HG03342 (cell line): ENCODE measurements at regions not wholly inside any gene's neighbourhood (a gene's known extent, or its start where the extent isn't known, plus 50 kb on each side); places are given as distances from the start of the nearest gene placed in this dataset.

Experiments used
- ATAC-seq: cut with Tn5 transposase; IDR thresholded peaks from one replicate; pipeline ENCODE4 v1.9.1; 2021; ENCODE audit warnings: mild to moderate bottlenecking, moderate library complexity; ENCODE audit not compliant: unreplicated experiment

- no peak for ATAC-seq
Measured at GRCh38 chr20:10919396-10920140, 245.8 kb upstream of the JAG1 start.

- no peak for ATAC-seq
Measured at GRCh38 chr20:10920396-10920795, 246.6 kb upstream of the JAG1 start.

- no peak for ATAC-seq
Measured at GRCh38 chr20:10921491-10922010, 247.8 kb upstream of the JAG1 start.

GRCh38 chr20:10922506-10922905 is 248.7 kb upstream of the JAG1 start:
- ATAC-seq = no peak

- ATAC-seq = no peak
Measured at GRCh38 chr20:10922941-10923340, 249.1 kb upstream of the JAG1 start.

GRCh38 chr20:10924644-10925201 is 250.9 kb upstream of the JAG1 start:
- no peak for ATAC-seq

- no peak for ATAC-seq
Measured at GRCh38 chr20:10925767-10926166, 252.0 kb upstream of the JAG1 start.

- no peak for ATAC-seq
Measured at GRCh38 chr20:10927011-10927583, 253.3 kb upstream of the JAG1 start.

GRCh38 chr20:10927936-10928840 is 254.4 kb upstream of the JAG1 start:
- no peak for ATAC-seq

GRCh38 chr20:10928841-10929421 is 255.1 kb upstream of the JAG1 start:
- no peak for ATAC-seq

GRCh38 chr20:10935658-10936402 is 262.0 kb upstream of the JAG1 start:
- ATAC-seq = no peak

- ATAC-seq = no peak
Measured at GRCh38 chr20:10936786-10937185, 263.0 kb upstream of the JAG1 start.

- ATAC-seq = no peak
Measured at GRCh38 chr20:10939331-10939941, 265.6 kb upstream of the JAG1 start.

GRCh38 chr20:10940941-10941340 is 267.1 kb upstream of the JAG1 start:
- ATAC-seq = peak; percentile 92

GRCh38 chr20:10943686-10944265 is 270.0 kb upstream of the JAG1 start:
- no peak for ATAC-seq

- no peak for ATAC-seq
Measured at GRCh38 chr20:10946124-10946880, 272.5 kb upstream of the JAG1 start.

GRCh38 chr20:10947726-10948125 is 273.9 kb upstream of the JAG1 start:
- no peak for ATAC-seq

- ATAC-seq = no peak
Measured at GRCh38 chr20:10949930-10950783, 276.4 kb upstream of the JAG1 start.
